ENCODE measurements at regions not wholly inside any gene's neighbourhood (a gene's known extent, or its start where the extent isn't known, plus 50 kb on each side); places are given as distances from the start of the nearest gene placed in this dataset.
A peak's percentile ranks its signal among the peaks of the same experiment; 100 is the strongest.

DNA sequence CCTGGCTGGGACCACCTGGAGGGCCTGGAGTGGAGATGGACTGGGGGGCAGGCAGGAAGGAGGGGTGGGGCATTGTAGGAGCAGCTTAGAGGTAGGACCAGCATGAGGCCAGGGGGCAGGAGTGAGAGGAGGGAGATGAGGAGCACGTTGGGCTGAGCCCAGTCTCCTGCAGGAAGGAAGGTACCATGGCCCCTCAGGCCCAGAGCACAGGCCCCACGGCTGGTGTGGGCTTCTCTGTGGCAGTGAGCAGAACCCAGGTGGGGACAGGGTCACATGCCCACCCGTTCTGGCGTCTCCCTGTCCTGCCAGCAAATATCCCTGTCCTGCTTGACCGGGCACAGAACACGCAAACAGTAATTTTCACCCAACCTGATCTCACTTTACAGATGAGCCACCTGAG, 141.8 kb downstream of the ENGASE start:
- DNase-seq (ENCODE audit: low read depth in 2 of 3, low spot score in 2 of 3) = no peak

DNA sequence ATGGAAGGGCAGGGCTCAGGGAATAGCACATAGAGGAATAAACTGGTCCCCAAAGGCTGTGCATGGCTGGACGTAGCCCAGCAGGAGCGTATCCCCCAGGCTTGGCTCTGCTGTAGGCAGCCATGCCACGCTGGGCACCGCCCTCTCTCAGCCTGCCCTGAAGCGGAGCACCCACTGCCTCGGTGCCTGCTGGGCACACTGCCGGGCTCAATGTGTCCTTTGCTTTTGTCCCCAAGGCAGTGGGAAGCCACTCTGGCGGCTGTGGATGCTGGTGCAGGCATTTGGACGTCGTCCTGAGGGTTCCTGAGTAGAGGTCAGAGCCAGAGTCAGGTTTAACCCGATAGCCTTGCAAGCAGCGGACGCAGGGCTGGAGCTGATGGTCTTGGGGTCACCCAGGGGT, 141.0 kb downstream of the ENGASE start:
- no peak for DNase-seq (ENCODE audit: low read depth in 2 of 3, low spot score in 2 of 3)

DNA sequence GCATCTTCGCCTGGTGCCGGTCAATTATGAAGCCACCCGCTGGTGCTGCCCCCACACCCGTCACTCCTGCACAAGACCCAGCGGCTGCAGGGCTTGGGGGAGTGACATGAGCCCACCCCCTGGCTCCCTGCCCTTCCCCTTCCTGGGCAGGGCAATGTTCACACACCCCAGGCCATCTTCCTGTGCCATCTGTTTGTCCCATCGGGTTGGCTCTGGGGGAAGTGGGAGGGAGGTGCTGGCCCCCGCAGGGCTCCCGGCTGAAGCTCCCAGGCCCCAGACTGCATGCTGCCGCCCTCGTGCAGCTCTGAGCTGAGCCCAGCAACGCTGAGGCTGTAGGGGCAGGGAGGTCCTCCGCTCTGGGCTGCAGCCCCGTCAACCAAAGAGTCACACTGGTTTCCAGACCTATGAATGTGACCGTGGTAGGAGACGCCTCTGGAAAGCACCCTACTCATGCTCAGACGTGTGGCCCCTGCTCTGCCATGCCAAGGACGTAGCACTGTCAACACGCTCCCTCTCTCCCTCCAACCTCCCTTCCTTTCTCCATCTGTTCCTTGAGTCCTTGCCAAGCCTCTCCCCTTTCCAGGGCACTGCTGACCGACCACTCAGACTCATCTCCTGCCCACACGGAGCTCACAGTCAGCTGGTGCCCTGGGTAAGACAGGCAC, 140.4 kb downstream of the ENGASE start:
- DNase-seq (ENCODE audit: low read depth in 2 of 3, low spot score in 2 of 3) = no peak

DNA sequence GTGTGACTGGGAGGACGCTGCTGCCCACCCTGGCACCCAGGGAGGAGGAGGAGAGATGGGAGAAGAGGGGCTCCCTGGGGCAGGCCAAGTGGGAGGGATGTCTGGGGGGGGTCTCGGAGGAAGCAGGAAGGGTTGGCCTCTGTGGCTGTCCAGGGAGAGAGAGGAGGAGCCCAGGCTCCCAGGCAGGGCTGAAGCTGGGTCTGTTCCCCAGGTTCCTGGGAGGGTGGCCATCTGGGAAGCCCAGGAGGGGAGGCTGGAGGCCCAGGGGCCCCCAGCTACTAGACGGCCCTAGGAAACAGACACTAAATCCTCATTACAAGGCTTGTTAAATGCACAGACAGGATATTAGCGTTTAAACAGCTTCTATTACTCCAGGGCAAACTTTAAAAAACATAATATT, 139.8 kb downstream of the ENGASE start:
- no peak for DNase-seq (ENCODE audit: low read depth in 2 of 3, low spot score in 2 of 3)

DNA sequence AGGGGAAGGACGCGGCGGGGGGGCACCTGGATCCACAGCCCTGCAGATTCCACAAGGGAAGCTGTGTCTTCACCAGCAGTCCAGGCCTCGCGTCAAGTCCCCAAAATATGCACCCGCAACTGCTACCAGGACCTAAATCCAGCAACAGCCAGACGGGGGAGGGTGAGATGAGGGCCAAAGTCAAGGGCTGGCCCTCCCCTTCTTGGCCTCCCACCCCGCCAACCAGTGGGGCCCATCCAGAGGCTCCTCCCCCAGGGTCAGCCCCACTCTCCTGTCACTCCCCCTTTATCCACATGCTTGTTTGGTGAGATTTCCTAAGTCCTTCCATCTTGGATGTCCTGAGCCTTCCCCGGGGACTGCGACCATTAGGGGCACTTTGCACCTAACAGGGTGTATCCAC, 138.7 kb downstream of the ENGASE start:
- no peak for DNase-seq (ENCODE audit: low read depth in 2 of 3, low spot score in 2 of 3)

DNA sequence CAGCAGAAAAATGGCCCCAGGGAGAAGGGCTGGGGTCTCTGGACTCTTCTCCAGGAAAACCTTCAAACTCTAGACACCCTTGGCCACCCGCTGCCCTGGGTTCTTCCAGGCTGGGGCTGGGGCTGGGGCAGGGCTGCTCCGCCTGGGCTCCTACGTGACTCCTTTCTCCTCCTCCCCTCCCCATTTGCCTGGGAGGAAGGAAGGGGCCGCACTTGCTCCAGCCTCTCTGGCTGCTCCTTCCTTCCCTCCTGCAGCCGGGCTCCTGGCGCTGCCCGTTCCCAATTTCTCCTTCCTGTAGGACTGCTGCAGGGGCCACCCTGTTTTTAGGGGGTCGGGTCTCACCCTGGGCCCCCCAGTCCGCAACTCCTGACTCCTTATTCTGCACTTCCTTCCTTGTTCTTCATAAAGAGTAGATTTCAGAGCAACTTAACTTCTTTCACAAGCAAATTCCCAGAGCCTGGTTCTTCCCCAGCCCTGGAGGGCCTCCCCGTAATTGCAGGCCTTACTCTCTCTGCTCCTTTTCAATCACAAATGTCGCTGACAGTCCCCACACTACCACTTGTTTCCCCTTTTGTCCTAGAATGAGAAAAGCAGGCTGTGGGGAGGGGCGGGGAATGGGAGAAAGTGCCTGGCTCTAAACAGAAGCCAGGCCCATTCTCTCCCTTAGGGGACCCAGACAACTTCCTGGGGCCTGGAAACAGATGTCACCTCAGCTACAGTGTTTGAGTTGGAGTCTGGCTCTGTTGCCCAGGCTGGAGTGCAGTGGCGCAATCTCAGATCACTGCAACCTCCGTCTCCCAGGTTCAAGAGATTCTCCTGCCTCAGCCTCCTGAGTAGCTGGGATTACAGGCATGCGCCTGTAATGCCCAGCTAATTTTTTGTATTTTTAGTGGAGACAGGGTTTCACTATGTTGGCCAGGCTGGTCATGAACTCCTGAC, 137.8 kb downstream of the ENGASE start:
- DNase-seq (ENCODE audit: low read depth in 2 of 3, low spot score in 2 of 3) = no peak

DNA sequence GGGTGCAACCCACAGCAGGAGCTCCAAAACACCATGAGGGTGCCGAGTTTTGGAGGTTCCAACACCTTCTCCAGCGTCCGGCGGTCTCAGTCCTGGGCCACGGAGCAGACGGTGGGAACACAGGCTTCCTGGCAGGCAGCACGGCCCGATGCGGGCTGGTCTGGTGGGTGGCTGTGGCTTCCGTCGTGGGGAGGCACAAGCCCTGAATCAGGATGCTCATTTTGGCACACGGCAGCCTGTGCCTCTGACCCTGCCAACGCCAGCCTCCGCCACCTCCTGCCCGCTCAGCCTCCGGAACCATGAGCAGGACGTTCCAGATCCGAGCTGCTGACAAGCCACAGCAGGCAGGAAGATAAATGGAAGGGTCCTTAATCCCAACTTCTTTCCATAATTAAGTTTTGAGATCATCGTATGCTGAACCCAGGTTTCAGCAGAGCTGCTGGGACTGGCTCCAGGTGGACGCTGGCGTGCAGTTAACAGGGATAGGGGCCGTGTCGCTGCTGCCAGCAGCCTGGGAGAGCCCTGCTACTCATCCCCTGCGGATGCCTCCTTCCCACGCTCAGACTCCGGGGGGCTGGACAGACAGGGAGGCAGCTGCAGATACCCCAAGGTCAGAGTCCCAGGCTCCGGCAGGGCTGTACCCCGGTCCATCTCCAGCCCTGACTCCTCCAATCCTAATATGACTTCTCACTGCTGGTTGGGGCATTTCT, 136.6 kb downstream of the ENGASE start:
- DNase-seq (ENCODE audit: low read depth in 2 of 3, low spot score in 2 of 3) = no peak

DNA sequence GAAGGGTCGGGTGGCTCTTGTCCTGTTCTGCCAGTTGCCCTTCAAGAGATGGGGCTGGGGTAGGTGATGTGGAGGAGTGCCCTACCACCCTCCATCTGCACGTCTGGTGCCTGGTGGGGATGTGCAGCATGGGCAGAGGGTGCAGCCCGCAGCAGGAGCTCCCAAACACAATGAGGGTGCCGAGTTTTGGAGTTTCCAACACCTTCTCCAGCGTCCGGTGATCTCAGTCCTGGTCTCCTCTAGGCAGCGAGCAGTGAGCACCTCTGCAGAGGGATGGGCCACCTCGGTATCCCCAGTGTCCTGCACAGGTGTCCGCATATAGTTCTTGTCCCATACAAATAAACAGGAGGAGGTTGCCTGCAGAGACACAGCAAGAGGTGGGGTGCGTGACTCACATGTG, 136.0 kb downstream of the ENGASE start:
- DNase-seq (ENCODE audit: low read depth in 2 of 3, low spot score in 2 of 3) = no peak

DNA sequence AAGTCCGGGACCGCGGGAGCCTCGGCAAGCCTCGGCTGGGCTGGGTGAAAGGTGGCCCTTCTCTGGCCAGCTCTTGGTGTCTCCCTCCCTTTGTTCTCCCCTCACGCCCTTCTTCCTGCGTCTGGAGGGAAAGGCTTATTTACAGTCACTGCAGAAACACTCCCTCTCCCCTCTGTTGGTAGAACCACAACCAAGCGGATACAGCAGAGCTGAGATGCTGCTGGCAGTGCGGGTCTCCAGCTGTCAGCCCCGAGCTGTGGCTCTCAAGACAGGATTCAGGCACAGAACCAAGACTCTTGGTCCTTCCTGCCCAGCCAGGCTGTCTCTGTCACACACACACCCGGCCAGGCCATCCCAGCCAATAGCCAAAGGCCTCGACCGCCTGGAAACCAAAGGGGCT, 133.3 kb downstream of the ENGASE start:
- no peak for DNase-seq (ENCODE audit: low read depth in 2 of 3, low spot score in 2 of 3)

DNA sequence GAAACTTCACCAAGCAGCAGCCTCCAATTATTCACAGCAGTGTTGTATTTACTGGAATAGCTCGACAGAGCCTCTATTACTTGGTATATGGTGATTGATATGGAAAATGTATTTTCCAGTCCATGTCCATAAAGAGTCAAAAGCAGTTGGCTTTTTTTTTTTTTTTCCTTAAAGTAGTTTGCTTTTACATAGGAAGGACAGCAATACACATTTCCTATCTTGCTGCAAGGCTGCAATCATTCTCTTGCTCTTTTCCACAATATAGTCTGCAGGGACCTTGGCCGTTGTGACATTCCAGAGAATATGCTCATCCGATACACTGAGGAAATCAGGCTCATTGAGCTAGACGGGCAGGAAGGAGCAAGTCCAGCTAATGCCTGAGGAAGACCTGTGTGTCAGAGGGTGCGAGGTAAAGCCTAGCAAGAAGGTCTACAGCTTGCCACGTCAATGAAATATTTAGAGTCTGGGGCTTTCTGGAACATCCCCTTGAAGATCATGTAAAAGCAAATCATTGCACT, 131.1 kb downstream of the ENGASE start:
- no peak for DNase-seq (ENCODE audit: low read depth in 2 of 3, low spot score in 2 of 3)

DNA sequence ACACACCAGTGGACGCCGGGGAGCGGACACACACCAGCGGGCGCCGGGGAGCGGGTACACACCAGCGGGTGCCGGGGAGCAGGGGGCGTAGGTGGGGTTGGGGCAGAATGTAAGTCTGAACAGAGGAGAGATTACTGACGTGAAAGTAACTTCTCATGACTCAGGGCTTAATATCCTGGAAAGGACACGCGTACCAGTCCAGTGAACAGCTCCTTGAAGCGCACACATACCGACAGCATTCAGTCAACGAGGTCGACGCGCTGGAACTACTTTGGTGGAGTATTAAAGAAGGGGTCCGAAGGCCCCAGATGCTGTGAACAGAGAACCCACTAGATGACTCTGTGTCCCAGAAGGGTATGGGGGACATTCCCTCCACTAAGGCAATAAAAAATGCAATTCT, 129.6 kb downstream of the ENGASE start:
- no peak for DNase-seq (ENCODE audit: low read depth in 2 of 3, low spot score in 2 of 3)

DNA sequence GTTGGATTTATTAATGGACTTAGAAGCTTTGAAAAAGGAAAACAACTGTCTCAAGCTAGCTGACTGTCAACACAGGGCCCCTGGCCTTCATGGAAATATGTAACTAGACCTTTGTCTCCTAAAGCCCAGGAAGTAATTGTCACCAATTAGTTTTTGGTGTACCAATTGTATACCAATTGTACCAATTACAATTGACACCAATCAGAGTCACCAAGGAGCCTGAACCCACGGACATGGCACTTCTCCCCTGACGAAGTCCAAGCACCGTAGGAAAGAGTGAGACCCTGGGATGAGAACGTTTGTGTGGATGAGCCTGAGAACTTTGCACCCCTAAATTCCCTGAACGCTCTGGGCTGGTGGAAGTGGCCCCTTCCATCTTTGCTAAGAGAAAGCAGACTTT, 129.0 kb downstream of the ENGASE start:
- DNase-seq (ENCODE audit: low read depth in 2 of 3, low spot score in 2 of 3) = no peak

DNA sequence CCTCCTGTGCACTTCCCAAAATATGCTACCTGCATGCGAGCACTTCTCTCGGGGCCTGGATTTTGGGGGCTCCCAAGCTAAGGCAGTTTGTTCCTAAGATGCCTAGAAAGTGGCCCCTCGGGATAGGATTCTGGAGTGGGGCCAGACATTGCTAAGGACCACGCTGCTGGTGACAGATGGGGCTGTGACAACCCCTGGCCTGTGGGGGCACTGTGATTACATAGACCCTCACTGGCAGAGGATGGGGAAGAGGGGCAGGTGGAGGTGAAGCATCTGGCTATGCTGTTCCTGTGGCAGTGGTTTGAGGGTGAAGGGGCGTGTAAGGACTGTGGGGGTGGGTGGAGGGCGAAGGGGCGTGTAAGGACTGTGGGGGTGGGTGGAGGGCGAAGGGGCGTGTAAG, 128.4 kb downstream of the ENGASE start:
- DNase-seq (ENCODE audit: low read depth in 2 of 3, low spot score in 2 of 3) = no peak

DNA sequence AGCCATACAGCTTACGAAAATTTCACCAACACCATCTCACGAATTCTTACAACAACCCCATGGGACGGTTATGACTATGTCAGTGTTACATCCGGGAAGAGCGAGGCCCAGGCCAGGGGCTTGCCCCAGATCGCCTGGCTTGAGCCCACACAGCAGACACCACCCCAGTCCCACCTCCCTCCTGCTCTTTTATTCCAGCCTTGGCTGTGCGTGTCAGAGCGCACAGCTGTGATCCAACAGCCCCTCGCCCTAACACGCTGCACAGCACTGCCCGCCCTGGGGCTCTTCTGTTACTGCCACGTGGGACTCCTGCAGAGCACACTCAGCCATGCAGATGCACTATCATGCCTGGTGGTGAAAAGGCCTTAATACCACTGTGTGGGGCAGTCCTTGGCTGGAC, 127.9 kb downstream of the ENGASE start:
- no peak for DNase-seq (ENCODE audit: low read depth in 2 of 3, low spot score in 2 of 3)

DNA sequence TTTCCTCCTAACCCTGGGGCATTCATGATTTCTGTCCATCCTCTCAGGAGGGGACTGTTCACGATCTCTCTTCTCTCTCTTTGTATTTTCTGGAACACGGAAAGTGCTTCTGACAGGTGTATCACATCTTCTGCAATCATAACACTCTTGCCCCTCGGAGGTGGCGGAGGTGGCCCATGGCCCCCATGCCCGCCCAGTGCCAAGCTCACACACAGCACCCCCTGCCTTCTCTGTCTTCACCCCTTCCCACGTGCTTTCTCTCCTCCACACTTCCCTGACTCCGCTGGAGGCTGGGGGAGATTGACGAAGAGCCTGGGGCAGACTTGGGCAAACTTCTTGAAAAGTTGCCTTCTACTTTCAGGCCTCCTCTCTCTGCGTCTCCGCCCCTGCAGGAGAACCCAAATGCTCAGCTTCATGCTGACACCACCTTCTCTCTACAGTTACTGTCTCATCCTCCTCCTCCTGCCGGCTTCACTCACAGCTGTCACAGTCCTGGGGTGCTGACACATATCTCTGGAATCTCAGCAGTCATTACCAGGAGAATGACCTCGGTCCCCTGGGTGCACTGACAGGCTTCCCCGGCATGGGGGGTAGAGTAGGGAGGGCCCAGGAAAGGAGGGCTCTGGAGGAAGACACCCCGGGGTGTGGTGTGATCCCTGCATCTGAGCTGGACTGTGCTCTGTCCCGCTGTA, 127.1 kb downstream of the ENGASE start:
- no peak for DNase-seq (ENCODE audit: low read depth in 2 of 3, low spot score in 2 of 3)

DNA sequence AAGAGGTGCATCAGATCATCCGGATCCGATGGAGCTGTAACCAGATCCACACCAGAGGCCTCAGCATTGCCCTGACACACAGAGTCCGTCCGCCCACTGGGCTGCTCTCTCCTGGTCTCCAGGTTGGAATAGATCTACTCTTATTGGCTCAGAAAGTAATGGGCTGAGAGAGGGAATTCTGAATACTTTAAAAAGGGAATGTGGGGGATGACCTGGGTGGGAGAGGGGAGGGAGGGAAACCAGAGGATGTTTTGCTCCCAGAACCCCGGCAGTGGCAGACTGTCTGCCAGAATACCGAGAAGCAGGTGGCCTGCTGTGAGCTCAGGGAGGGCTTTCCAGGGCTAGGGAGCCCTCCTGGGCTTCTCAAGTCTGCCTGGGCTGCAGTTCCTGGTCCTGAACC, 126.5 kb downstream of the ENGASE start:
- no peak for DNase-seq (ENCODE audit: low read depth in 2 of 3, low spot score in 2 of 3)

DNA sequence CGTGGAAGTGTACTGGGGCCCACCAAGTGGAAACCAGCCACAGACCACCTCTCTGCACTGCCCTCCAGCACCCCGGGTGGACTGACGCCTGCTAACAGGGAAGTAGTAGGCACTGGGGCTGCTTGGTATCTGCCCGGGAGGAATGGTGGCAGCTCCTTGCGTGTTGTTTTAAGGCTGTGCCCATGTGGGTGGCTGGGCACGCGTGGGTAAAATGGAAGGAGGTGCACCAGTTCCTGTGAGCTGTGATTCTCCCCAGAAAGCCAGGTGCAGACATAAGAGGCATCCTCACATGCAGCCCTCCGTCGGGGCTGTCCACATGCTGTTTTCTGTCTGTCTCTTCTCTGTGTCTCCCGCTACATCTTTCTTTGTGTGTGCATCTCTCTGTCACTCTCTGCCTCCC, 122.3 kb downstream of the ENGASE start:
- DNase-seq (ENCODE audit: low read depth in 2 of 3, low spot score in 2 of 3) = no peak

DNA sequence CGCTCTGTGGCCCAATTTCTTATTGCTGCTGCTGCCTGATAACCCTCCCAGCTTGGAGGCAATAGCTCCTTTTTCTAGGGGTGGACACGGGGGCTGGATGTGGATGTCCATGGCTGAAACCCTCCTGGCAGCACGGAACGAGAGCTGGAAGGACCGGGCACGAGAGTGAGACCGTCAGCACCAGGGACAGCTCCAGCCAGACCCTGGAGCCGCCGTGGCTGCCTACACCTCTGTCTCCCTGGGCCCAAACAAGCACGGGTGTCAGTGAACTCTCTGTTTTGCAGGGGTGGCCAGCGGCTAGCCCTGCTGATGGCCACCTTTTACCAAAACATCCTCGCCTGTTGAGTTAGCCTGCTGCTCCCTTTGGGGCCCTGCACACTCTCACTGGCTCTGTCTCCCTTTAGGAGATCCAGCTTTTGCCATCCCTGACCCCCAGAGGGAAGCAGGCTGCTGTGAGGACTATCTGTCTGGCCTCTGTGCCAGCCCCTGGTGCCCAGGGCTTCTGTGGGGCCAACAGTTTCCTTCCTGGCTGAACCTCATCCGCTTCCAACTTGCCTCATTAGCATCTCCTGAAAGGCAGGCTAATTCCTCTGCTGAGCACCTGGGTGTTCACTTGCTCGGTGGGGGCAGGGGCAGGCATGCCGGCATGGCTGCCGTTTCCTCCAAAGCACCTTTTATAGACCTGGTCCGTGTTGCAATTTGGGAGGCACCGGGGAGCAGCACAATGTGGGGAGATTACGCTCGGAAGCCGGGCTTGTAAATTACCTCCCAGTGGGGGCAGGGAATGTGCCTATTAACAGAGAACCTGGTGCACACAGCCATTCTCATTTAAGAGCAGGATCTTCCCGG, 118.1 kb downstream of the ENGASE start:
- DNase-seq (ENCODE audit: low read depth in 2 of 3, low spot score in 2 of 3) = peak in 2 of 3 donors; percentile 34 to 63

DNA sequence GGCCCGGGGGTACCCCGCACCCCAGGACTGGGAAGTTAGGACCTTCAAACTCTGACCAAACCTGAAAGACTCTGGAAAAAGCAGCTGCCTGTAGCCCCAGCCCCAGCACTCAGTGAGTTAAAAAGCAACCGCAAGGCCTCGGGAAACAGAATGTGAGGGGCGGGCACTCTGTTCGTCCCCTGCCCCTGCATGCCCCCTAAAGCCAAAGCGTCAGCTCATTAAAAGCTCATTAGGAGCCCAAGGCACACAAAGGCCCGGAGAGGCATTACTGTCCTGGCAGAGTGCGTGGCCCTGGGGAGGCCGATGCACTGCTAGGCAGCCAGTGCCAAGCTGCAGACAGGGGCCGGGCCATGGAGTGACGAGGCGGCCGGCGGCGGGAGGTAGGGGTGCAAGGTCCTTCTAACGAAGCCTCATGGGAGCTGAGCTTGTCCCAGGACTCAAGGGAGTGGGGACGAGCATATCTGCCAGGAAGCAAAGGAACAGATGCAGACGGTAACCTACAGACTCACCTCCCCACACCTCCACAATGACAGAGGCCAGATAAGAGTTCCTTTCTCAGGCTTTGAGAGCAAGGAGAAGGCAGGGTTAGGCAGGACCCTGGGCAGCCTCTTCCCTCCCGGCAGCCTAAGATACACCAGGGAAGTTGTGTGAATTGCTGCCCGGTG, 116.8 kb downstream of the ENGASE start:
- DNase-seq (ENCODE audit: low read depth in 2 of 3, low spot score in 2 of 3) = no peak

Data from hematopoietic multipotent progenitor cell (in vitro differentiated cells).